H9 (cell line): ENCODE measurements at regions not wholly inside any gene's neighbourhood (a gene's known extent, or its start where the extent isn't known, plus 50 kb on each side); places are given as distances from the start of the nearest gene placed in this dataset.

ENCODE experiments used
- DNase-seq: peaks from one replicate; pipeline ENCODE4 v3.0.0-alpha.2; 2017
- H2AFZ ChIP-seq: one replicate; pipeline ENCODE4 v1.6.1; 2013; ENCODE audit warnings: mild to moderate bottlenecking, low read length, control low read depth, moderate library complexity
- H2AK5ac ChIP-seq: 2 replicates; pipeline ENCODE4 v1.6.1; 2013; ENCODE audit warnings: low read length, control low read depth, mixed read lengths; ENCODE audit not compliant: insufficient read length
- H2BK120ac ChIP-seq: one replicate; pipeline ENCODE4 v1.6.1; 2013; ENCODE audit warnings: low read depth, mild to moderate bottlenecking, low read length, control low read depth, inconsistent platforms; ENCODE audit not compliant: poor library complexity, severe bottlenecking
- H2BK12ac ChIP-seq: 2 replicates; pipeline ENCODE4 v1.6.1; 2013; ENCODE audit warnings: low read length, control low read depth, mixed read lengths, low read depth; ENCODE audit not compliant: insufficient read length
- H2BK15ac ChIP-seq: 2 replicates; pipeline ENCODE4 v1.6.1; 2013; ENCODE audit warnings: low read depth, low read length, control low read depth
- H2BK20ac ChIP-seq: one replicate; pipeline ENCODE4 v1.6.1; 2013; ENCODE audit warnings: low read depth, mild to moderate bottlenecking, low read length, control low read depth, inconsistent platforms; ENCODE audit not compliant: poor library complexity, severe bottlenecking
- H2BK5ac ChIP-seq: 2 replicates; pipeline ENCODE4 v1.6.1; 2013; ENCODE audit warnings: low read length, control low read depth, mixed read lengths; ENCODE audit not compliant: insufficient read length
- H3K14ac ChIP-seq: 2 replicates; pipeline ENCODE4 v1.6.1; 2013; ENCODE audit warnings: low read length, control low read depth; ENCODE audit not compliant: insufficient read depth
- H3K18ac ChIP-seq: 2 replicates; pipeline ENCODE4 v1.6.1; 2013; ENCODE audit warnings: low read depth, mild to moderate bottlenecking, mixed read lengths, low read length, control low read depth; ENCODE audit not compliant: insufficient read length
- H3K23ac ChIP-seq: 2 replicates; pipeline ENCODE4 v1.6.1; 2013; ENCODE audit warnings: low read length, control low read depth, mixed read lengths, low read depth; ENCODE audit not compliant: insufficient read length
- H3K23me2 ChIP-seq: 2 replicates; pipeline ENCODE4 v1.6.1; 2013; ENCODE audit warnings: low read depth, mild to moderate bottlenecking, mixed read lengths, low read length, control low read depth; ENCODE audit not compliant: insufficient read length, poor library complexity, severe bottlenecking
- H3K27ac ChIP-seq: 2 replicates; pipeline ENCODE4 v1.5.1; 2013; ENCODE audit warnings: low read length, control low read depth, mixed read lengths, low read depth; ENCODE audit not compliant: insufficient read length
- H3K27me3 ChIP-seq: 2 replicates; pipeline ENCODE4 v1.6.1; 2013; ENCODE audit warnings: low read length, control low read depth, inconsistent platforms; ENCODE audit not compliant: insufficient read depth
- H3K4ac ChIP-seq: 2 replicates; pipeline ENCODE4 v1.6.1; 2013; ENCODE audit warnings: low read depth, mild to moderate bottlenecking, control low read depth, inconsistent platforms, low read length, moderate library complexity
- H3K4me1 ChIP-seq: 2 replicates; pipeline ENCODE4 v1.6.1; 2013; ENCODE audit warnings: low read length, control low read depth, inconsistent platforms; ENCODE audit not compliant: insufficient read depth
- H3K4me2 ChIP-seq: 2 replicates; pipeline ENCODE4 v1.6.1; 2013; ENCODE audit warnings: low read length, control low read depth, mixed read lengths; ENCODE audit not compliant: insufficient read length, insufficient read depth
- H3K56ac ChIP-seq: 2 replicates; pipeline ENCODE4 v1.6.1; 2013; ENCODE audit warnings: low read depth, mild to moderate bottlenecking, mixed read lengths, low read length, control low read depth; ENCODE audit not compliant: insufficient read length
- H3K79me1 ChIP-seq: 2 replicates; pipeline ENCODE4 v1.6.1; 2013; ENCODE audit warnings: low read depth, mild to moderate bottlenecking, moderate library complexity, low read length, control low read depth, inconsistent platforms; ENCODE audit not compliant: insufficient read depth, poor library complexity, severe bottlenecking
- H3K79me2 ChIP-seq: 2 replicates; pipeline ENCODE4 v1.6.1; 2013; ENCODE audit warnings: low read length, control low read depth, inconsistent platforms; ENCODE audit not compliant: insufficient read depth
- H3K9ac ChIP-seq: 2 replicates; pipeline ENCODE4 v1.6.1; 2013; ENCODE audit warnings: low read length, control low read depth, mixed read lengths; ENCODE audit not compliant: insufficient read length; ENCODE audit errors: extremely low read depth
- H3K9me3 ChIP-seq: one replicate; pipeline ENCODE4 v1.6.1; 2013; ENCODE audit warnings: low read depth, low read length, inconsistent platforms; ENCODE audit not compliant: control insufficient read depth
- H3T11ph ChIP-seq: one replicate; pipeline ENCODE4 v1.6.1; 2013; ENCODE audit warnings: mild to moderate bottlenecking, low read length, control low read depth, inconsistent platforms
- H4K20me1 ChIP-seq: one replicate; pipeline ENCODE4 v1.6.1; 2013; ENCODE audit not compliant: control insufficient read depth, insufficient read length, insufficient read depth
- H4K5ac ChIP-seq: 2 replicates; pipeline ENCODE4 v1.6.1; 2013; ENCODE audit warnings: low read depth, mild to moderate bottlenecking, mixed read lengths, low read length, control low read depth; ENCODE audit not compliant: insufficient read length
- H4K8ac ChIP-seq: replicated peaks from 2 replicates; pipeline ENCODE4 v1.6.1; 2013; ENCODE audit warnings: low read length, control low read depth, mixed read lengths, low read depth; ENCODE audit not compliant: insufficient read length
- H4K91ac ChIP-seq: 2 replicates; pipeline ENCODE4 v1.6.1; 2013; ENCODE audit warnings: low read depth, mild to moderate bottlenecking, moderate library complexity, mixed read lengths, low read length, control low read depth; ENCODE audit not compliant: insufficient read length
- H3K27ac Mint-ChIP-seq, 3 experiments: 2 replicates in 2 of 3; 3 replicates in 1 of 3; pipeline ENCODE4 v1.8.0; 2020 to 2021; ENCODE audit warnings: mixed read lengths in 3 of 3, mild to moderate bottlenecking in 1 of 3, moderate library complexity in 1 of 3
- H3K27me3 Mint-ChIP-seq: 2 replicates; pipeline ENCODE4 v1.8.0; 2021; ENCODE audit warnings: low read depth, mild to moderate bottlenecking, moderate library complexity, mixed read lengths
- H3K36me3 Mint-ChIP-seq, 3 experiments: 2 replicates in 2 of 3; 3 replicates in 1 of 3; pipeline ENCODE4 v1.8.0; 2020 to 2021; ENCODE audit warnings: low read depth in 3 of 3, mixed read lengths in 3 of 3; ENCODE audit not compliant: insufficient read depth in 1 of 3
- H3K4me1 Mint-ChIP-seq, 2 experiments: 2 replicates each; pipeline ENCODE4 v1.8.0; 2020; ENCODE audit warnings: mixed read lengths in 2 of 2
- H3K4me3 Mint-ChIP-seq, 2 experiments: 2 replicates in 1 of 2; 3 replicates in 1 of 2; pipeline ENCODE4 v1.8.0; 2020 to 2021; ENCODE audit warnings: mild to moderate bottlenecking in 2 of 2, mixed read lengths in 2 of 2, moderate library complexity in 1 of 2
- H3K9me3 Mint-ChIP-seq, 2 experiments: 2 replicates in 1 of 2; 3 replicates in 1 of 2; pipeline ENCODE4 v1.8.0; 2020; ENCODE audit warnings: mild to moderate bottlenecking in 2 of 2, mixed read lengths in 2 of 2, moderate library complexity in 1 of 2
- CTCF ChIP-seq: fragments of 200-600 bp; sonication (generic); conservative IDR thresholded peaks from 3 replicates; pipeline ENCODE4 v1.8.0; 2021; ENCODE audit warnings: antibody characterized with exemption, mild to moderate bottlenecking
- WGBS: extraction: QIAGEN DNeasy Blood & Tissue Kit; methylation state at CpG from one replicate; pipeline ENCODE4 v1.1.7; 2013; ENCODE audit warnings: missing lambda C conversion rate, low lambda C conversion rate, mixed read lengths; ENCODE audit not compliant: insufficient read length; ENCODE audit errors: extremely low coverage; 5-methylcytosine and 5-hydroxymethylcytosine counted together

- Histone ChIP-seq H4K91ac (no peak overlapping the region), H2AFZ (no peak overlapping the region), H3K27me3 (no peaks in the 10 kb centered on the region), H3K9ac (no peak overlapping the region), H3K4me2 (no peak overlapping the region), H3K79me1 (no peaks in the 10 kb centered on the region), H3K4ac (no peak overlapping the region), H3K4me1 (no peaks in the 10 kb centered on the region), H4K8ac (no peak overlapping the region), H4K5ac (no peak overlapping the region), H3K23me2 (no peaks in the 10 kb centered on the region), H3K23ac (no peak overlapping the region), H3K56ac (no peak overlapping the region), H2BK15ac (no peak overlapping the region), H2BK120ac (no peak overlapping the region), H3K14ac (no peak overlapping the region), H2BK20ac (no peak overlapping the region), H2AK5ac (no peak overlapping the region), H3K18ac (no peak overlapping the region), H3K9me3 (no peaks in the 10 kb centered on the region), H2BK12ac (no peak overlapping the region), H3K79me2 (no peaks in the 10 kb centered on the region), H2BK5ac (no peak overlapping the region), H4K20me1 (no peaks in the 10 kb centered on the region), H3K27ac (no peak overlapping the region), H3T11ph (no peak overlapping the region)
- no peak for DNase-seq
- Mint-ChIP-seq H3K27ac (no peak overlapping the region), H3K36me3 (no peaks in the 10 kb centered on the region), H3K4me1 (no peaks in the 10 kb centered on the region), H3K27me3 (no peaks in the 10 kb centered on the region), H3K9me3 (peaks cover 0 to 3% of the 10 kb centered on the region in 2 experiments; a peak in 2 of 5 replicates), H3K4me3 (no peak overlapping the region)
- WGBS: no CpG with 5 or more reads among the region's 2 CpGs
- TF ChIP-seq CTCF: no peak
Measured at GRCh38 chr3:6113338-6113737, 747.6 kb upstream of the GRM7 start.
